ENCODE measurements at regions not wholly inside any gene's neighbourhood (a gene's known extent, or its start where the extent isn't known, plus 50 kb on each side); places are given as distances from the start of the nearest gene placed in this dataset.

DNA sequence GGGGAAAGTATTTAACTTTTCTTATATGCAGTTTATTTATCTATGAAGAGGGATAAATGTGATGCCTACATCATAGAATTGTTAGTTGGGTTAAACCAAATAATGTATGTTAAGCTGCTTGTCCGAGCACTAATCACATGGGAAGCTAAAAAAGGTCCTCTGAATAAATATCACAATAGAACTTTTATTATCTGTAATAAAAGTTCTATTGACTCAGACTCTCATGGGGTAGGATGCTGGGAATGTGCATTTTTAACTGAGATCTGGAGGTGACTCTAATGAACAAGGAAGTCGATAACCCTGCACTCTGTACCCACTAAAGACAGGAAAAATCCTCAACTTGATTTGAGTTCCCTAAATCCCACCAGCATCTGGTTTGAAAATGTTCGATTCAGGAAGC lies 205.9 kb upstream of the IL12B start:
- TF ChIP-seq, protein P1, sequence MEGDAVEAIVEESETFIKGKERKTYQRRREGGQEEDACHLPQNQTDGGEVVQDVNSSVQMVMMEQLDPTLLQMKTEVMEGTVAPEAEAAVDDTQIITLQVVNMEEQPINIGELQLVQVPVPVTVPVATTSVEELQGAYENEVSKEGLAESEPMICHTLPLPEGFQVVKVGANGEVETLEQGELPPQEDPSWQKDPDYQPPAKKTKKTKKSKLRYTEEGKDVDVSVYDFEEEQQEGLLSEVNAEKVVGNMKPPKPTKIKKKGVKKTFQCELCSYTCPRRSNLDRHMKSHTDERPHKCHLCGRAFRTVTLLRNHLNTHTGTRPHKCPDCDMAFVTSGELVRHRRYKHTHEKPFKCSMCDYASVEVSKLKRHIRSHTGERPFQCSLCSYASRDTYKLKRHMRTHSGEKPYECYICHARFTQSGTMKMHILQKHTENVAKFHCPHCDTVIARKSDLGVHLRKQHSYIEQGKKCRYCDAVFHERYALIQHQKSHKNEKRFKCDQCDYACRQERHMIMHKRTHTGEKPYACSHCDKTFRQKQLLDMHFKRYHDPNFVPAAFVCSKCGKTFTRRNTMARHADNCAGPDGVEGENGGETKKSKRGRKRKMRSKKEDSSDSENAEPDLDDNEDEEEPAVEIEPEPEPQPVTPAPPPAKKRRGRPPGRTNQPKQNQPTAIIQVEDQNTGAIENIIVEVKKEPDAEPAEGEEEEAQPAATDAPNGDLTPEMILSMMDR (IDR thresholded peaks at IDR 0.05; ENCODE audit: low read depth, low read length): no peak
- H3K4me3 ChIP-seq (ENCODE audit: low read depth, low read length): no peak overlapping the region
- in situ Hi-C loops (cut with HindIII; ENCODE audit: low sequenced_read_pairs): no loop called here
- DNase-seq (ENCODE audit: low read depth, low spot score): no peak

DNA sequence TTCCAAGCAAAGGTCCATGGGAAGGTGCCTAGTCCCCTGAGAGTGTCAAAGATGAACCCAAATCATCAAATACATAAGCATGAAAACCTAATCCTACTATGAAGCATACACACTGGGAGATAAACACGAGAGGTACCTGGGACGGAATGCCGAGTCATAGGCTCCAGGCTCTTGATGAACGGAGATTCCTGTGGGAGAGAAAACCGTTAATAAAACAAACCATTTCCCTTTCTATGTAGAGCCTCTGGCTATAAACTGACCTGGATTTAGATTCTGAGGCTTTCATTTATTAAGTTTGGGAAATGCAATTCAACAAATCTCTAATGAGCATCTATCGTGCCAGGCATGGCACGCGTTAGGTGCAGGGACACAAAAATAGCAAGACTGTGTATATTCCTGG lies 206.4 kb upstream of the IL12B start:
- DNase-seq (ENCODE audit: low read depth, low spot score): no peak
- TF ChIP-seq, protein P1 (IDR thresholded peaks at IDR 0.05; ENCODE audit: low read depth, low read length): no peak
- in situ Hi-C loops (cut with HindIII; ENCODE audit: low sequenced_read_pairs): no loop called here
- H3K4me3 ChIP-seq (ENCODE audit: low read depth, low read length): no peak overlapping the region

DNA sequence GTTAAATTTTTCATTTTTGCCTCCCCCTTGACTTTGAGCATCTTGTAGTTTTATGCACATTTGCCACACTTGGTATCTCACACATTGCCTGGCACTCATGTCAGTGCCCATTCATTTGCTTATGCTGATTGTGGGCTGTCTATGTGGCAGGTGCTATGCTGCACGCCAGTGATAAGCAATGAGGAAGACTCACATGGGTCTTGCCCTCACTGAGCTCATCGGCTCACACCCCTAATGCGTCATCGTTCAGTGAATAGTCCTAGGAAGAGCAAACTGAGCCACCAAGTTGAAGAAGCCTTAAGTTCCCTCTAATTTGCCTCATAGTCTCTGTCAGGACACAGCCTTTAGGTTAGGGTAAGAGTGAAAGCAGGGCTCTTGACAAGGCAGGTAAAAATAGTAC lies 209.4 kb upstream of the IL12B start:
- TF ChIP-seq, protein P1 (IDR thresholded peaks at IDR 0.05; ENCODE audit: low read depth, low read length): no peak
- in situ Hi-C loops (cut with HindIII; ENCODE audit: low sequenced_read_pairs): no loop called here
- no peak overlapping the region for H3K4me3 ChIP-seq (ENCODE audit: low read depth, low read length)
- no peak for DNase-seq (ENCODE audit: low read depth, low spot score)

DNA sequence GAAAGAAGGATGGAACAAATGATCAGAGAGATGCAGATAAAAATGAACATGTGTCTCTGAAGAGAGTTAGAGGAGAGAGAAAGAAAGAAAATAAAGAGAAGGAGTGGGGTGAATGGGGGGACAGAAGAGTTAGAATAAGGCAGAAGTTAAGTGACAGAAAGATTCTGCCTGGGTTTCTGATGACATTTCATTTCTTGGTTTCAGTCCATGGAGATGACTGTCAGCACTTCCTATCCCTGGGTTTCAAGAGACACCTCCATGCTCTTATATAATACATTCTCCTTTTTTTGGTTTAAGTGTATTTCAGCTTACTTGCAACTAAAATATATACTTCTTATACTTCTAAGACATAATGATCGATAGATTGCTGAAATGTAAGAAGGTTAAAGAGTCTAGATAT lies 213.0 kb upstream of the IL12B start:
- no peak for DNase-seq (ENCODE audit: low read depth, low spot score)
- no peak overlapping the region for H3K4me3 ChIP-seq (ENCODE audit: low read depth, low read length)
- in situ Hi-C loops (cut with HindIII; ENCODE audit: low sequenced_read_pairs): no loop called here
- TF ChIP-seq, protein P1 (IDR thresholded peaks at IDR 0.05; ENCODE audit: low read depth, low read length): no peak

DNA sequence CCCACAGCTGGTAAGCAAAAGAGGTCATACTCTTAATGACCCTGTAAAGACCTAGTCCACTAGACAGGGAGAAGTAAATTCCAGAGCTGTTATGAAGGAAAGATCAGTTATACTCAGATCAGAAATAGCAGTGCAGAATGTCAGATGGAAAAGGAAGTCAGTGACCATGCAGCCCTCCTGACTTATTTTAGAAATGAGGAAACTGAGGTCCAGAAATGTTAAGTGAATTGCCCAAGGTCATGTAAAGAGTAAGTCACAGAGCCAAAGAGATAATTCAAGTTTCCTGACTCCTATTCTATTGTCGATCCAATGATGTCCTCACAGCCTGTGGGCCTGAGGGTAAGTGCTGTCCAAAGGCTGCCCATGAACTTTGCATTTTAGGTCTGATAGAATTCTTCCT lies 214.9 kb upstream of the IL12B start:
- TF ChIP-seq, protein P1 (IDR thresholded peaks at IDR 0.05; ENCODE audit: low read depth, low read length): no peak
- no peak overlapping the region for H3K4me3 ChIP-seq (ENCODE audit: low read depth, low read length)
- DNase-seq (ENCODE audit: low read depth, low spot score): no peak
- in situ Hi-C loops (cut with HindIII; ENCODE audit: low sequenced_read_pairs): no loop called here

DNA sequence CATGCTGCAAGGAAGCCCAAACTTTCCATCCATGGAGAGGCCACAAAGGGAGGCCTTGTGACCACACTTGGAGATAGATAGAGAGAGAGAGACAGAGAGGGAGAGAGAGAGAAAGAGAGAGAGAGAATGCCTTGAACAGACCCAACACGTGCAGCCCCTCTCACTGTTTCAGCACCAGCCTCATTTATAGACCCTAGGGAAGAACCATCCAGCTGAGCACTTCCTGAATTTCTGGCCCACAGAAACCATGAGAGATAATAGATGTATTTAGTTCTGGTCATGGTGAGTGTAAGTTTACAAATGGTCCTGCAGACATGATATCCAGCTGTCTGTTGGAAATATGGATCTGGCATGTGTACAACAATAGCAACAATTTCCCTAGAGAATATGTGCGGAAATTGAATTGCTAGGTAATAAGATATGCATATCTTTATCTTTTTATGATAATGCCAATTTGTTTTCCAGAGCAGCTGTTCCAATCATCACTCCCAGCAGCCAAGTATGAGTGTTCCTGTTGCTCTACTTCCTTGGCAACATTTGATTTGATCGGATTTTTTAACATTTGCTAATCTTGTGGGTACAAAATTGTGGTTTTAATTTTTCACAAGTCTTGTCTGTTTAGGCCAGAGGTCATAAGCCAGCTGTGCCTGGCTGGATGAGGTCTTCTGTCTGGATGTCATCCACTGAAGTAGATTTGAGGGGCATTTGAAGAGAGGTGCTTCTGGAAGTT lies 217.3 kb upstream of the IL12B start:
- no peak for DNase-seq (ENCODE audit: low read depth, low spot score)
- in situ Hi-C loops (cut with HindIII; ENCODE audit: low sequenced_read_pairs): no loop called here
- H3K4me3 ChIP-seq (ENCODE audit: low read depth, low read length): no peak overlapping the region
- TF ChIP-seq, protein P1 (IDR thresholded peaks at IDR 0.05; ENCODE audit: low read depth, low read length): no peak
